ENCODE measurements at regions not wholly inside any gene's neighbourhood (a gene's known extent, or its start where the extent isn't known, plus 50 kb on each side); places are given as distances from the start of the nearest gene placed in this dataset.
"Not testable (repeated sequence)": the region's sequence is repeated elsewhere in the genome, so short reads cannot be mapped to it uniquely, and the experiment has no call there.

GRCh38 chr5:1633605-1634336, 110.0 kb upstream of the LPCAT1 start:
- no peaks in the 10 kb centered on the region for H3K36me3 ChIP-seq (replicated peaks in 1 of 2; ENCODE audit: control insufficient read depth in 1 of 2, insufficient read depth in 2 of 2, low read length in 2 of 2)
- H3K27me3 ChIP-seq (ENCODE audit: control insufficient read depth in 2 of 2, insufficient read depth in 2 of 2, low read length in 2 of 2): peaks cover 8 to 18% of the 10 kb centered on the region in 2 donors
- H3K4me1 Mint-ChIP-seq: peaks cover 10% of the 10 kb centered on the region
- intact Hi-C loops (cut with micrococcal nuclease): loop anchor here in 1 of 2 donors (10.0 kb wide), 1 partner anchor 109 kb away; the partner anchor contains the start of gene LPCAT1
- H3K9me3 Mint-ChIP-seq: peaks cover 0 to 12% (median 4%) of the 10 kb centered on the region in 7 donors
- peaks cover 46 to 63% (median 48%) of the 10 kb centered on the region in 3 donors for H3K27me3 Mint-ChIP-seq (ENCODE audit: low read depth in 3 of 3)
- peak overlapping the region; percentile 88 for H3K4me2 ChIP-seq (replicated peaks; ENCODE audit: extremely low read depth, low read length, poor library complexity, severe bottlenecking)
- H3K4me3 ChIP-seq (replicated peaks in 1 of 3; ENCODE audit: low read depth in 2 of 3, low read length in 3 of 3): peak overlapping the region; percentile 59 to 87 (median 59)
- under 1% methylated on average over 73 of the region's 75 CpGs for WGBS (ENCODE audit: insufficient coverage)
- H3K4me3 Mint-ChIP-seq: peak overlapping the region; percentile 88 to 97
- no peak for TF ChIP-seq CTCF (IDR thresholded peaks at IDR 0.05)
- H3K4me1 ChIP-seq (ENCODE audit: control insufficient read depth in 1 of 2, insufficient read depth in 2 of 2, low read length in 2 of 2): peaks cover 5 to 6% of the 10 kb centered on the region in 2 donors
- peak overlapping the region; percentile 85 for H2AFZ ChIP-seq (ENCODE audit: insufficient read depth, low read depth, low read length, poor library complexity, severe bottlenecking)
- H3K9me3 ChIP-seq (replicated peaks in 1 of 2; ENCODE audit: control insufficient read depth in 1 of 2, insufficient read depth in 1 of 2, low read length in 2 of 2): no peaks in the 10 kb centered on the region
- H3K79me2 ChIP-seq (ENCODE audit: insufficient read depth, low read length): no peaks in the 10 kb centered on the region
- H3K27ac Mint-ChIP-seq: peak overlapping the region in 2 of 7 donors; percentile 85 to 93
- peak overlapping the region; percentile 17 to 26 for H3K27ac ChIP-seq (ENCODE audit: low read depth in 1 of 2, low read length in 2 of 2)
- no peaks in the 10 kb centered on the region for H4K20me1 ChIP-seq (ENCODE audit: insufficient read depth, low read length)
- peak; percentile 16 to 71 (median 29) for DNase-seq
- H3K36me3 Mint-ChIP-seq: peaks cover 14 to 23% of the 10 kb centered on the region in 2 donors
- peak overlapping the region; percentile 64 for H3K9ac ChIP-seq (ENCODE audit: insufficient read depth, low read length, poor library complexity, severe bottlenecking)

GRCh38 chr5:1631004-1631403, 107.2 kb upstream of the LPCAT1 start:
- Mint-ChIP-seq H3K27me3 (ENCODE audit: low read depth in 3 of 3) (peaks cover 44 to 57% (median 48%) of the 10 kb centered on the region in 3 donors), H3K4me3 (peak overlapping the region in 1 of 2 donors; percentile 39), H3K4me1 (peaks cover 10% of the 10 kb centered on the region)

GRCh38 chr5:1626397-1626796, 102.6 kb upstream of the LPCAT1 start:
- 99% methylated on average over 10 of the region's 12 CpGs for WGBS (ENCODE audit: insufficient coverage)
- H3K27me3 ChIP-seq (ENCODE audit: control insufficient read depth in 2 of 2, insufficient read depth in 2 of 2, low read length in 2 of 2); H3K4me1 ChIP-seq (ENCODE audit: control insufficient read depth in 1 of 2, insufficient read depth in 2 of 2, low read length in 2 of 2); intact Hi-C loops (cut with micrococcal nuclease); H3K36me3 ChIP-seq (replicated peaks in 1 of 2; ENCODE audit: control insufficient read depth in 1 of 2, insufficient read depth in 2 of 2, low read length in 2 of 2); H3K4me3 ChIP-seq (replicated peaks in 1 of 3; ENCODE audit: low read depth in 2 of 3, low read length in 3 of 3); H3K4me1 Mint-ChIP-seq; H3K27ac Mint-ChIP-seq; H2AFZ ChIP-seq (ENCODE audit: insufficient read depth, low read depth, low read length, poor library complexity, severe bottlenecking); H3K4me2 ChIP-seq (replicated peaks; ENCODE audit: extremely low read depth, low read length, poor library complexity, severe bottlenecking); H3K79me2 ChIP-seq (ENCODE audit: insufficient read depth, low read length); H3K27ac ChIP-seq (ENCODE audit: low read depth in 1 of 2, low read length in 2 of 2); H3K4me3 Mint-ChIP-seq; DNase-seq; H3K9ac ChIP-seq (ENCODE audit: insufficient read depth, low read length, poor library complexity, severe bottlenecking); H4K20me1 ChIP-seq (ENCODE audit: insufficient read depth, low read length); H3K9me3 ChIP-seq (replicated peaks in 1 of 2; ENCODE audit: control insufficient read depth in 1 of 2, insufficient read depth in 1 of 2, low read length in 2 of 2): not testable (repeated sequence)
- peaks cover 8 to 27% (median 21%) of the 10 kb centered on the region in 7 donors for H3K9me3 Mint-ChIP-seq
- peaks cover 26 to 67% of the 10 kb centered on the region in 2 donors for H3K36me3 Mint-ChIP-seq
- peaks cover 34 to 48% (median 36%) of the 10 kb centered on the region in 3 donors for H3K27me3 Mint-ChIP-seq (ENCODE audit: low read depth in 3 of 3)

More at GRCh38 chr5:1631004-1631403, 107.2 kb upstream of the LPCAT1 start:
- peaks cover 0 to 12% (median 4%) of the 10 kb centered on the region in 7 donors for H3K9me3 Mint-ChIP-seq
- H3K9me3 ChIP-seq (replicated peaks in 1 of 2; ENCODE audit: control insufficient read depth in 1 of 2, insufficient read depth in 1 of 2, low read length in 2 of 2); H2AFZ ChIP-seq (ENCODE audit: insufficient read depth, low read depth, low read length, poor library complexity, severe bottlenecking); H3K27ac Mint-ChIP-seq; H3K4me2 ChIP-seq (replicated peaks; ENCODE audit: extremely low read depth, low read length, poor library complexity, severe bottlenecking); H3K36me3 ChIP-seq (replicated peaks in 1 of 2; ENCODE audit: control insufficient read depth in 1 of 2, insufficient read depth in 2 of 2, low read length in 2 of 2); DNase-seq; H3K4me3 ChIP-seq (replicated peaks in 1 of 3; ENCODE audit: low read depth in 2 of 3, low read length in 3 of 3); H3K4me1 ChIP-seq (ENCODE audit: control insufficient read depth in 1 of 2, insufficient read depth in 2 of 2, low read length in 2 of 2); H3K79me2 ChIP-seq (ENCODE audit: insufficient read depth, low read length); H4K20me1 ChIP-seq (ENCODE audit: insufficient read depth, low read length); H3K27ac ChIP-seq (ENCODE audit: low read depth in 1 of 2, low read length in 2 of 2); H3K9ac ChIP-seq (ENCODE audit: insufficient read depth, low read length, poor library complexity, severe bottlenecking): not testable (repeated sequence)
- peaks cover 8 to 15% of the 10 kb centered on the region in 2 donors for H3K27me3 ChIP-seq (ENCODE audit: control insufficient read depth in 2 of 2, insufficient read depth in 2 of 2, low read length in 2 of 2)
- peaks cover 21 to 31% of the 10 kb centered on the region in 2 donors for H3K36me3 Mint-ChIP-seq
- intact Hi-C loops (cut with micrococcal nuclease): loop anchor here in 1 of 2 donors (10.0 kb wide), 1 partner anchor 106 kb away; the partner anchor contains the start of gene LPCAT1
- WGBS (ENCODE audit: insufficient coverage): 96% methylated on average over 5 of the region's 5 CpGs

Data from CD14-positive monocyte (primary cell).